Putamen (tissue), 1 donor: ENCODE measurements at regions not wholly inside any gene's neighbourhood (a gene's known extent, or its start where the extent isn't known, plus 50 kb on each side); places are given as distances from the start of the nearest gene placed in this dataset.

Experiments
- DNase-seq: peaks from one replicate; pipeline ENCODE4 v3.0.0-alpha.2; 2016; ENCODE audit warnings: low spot score

DNA sequence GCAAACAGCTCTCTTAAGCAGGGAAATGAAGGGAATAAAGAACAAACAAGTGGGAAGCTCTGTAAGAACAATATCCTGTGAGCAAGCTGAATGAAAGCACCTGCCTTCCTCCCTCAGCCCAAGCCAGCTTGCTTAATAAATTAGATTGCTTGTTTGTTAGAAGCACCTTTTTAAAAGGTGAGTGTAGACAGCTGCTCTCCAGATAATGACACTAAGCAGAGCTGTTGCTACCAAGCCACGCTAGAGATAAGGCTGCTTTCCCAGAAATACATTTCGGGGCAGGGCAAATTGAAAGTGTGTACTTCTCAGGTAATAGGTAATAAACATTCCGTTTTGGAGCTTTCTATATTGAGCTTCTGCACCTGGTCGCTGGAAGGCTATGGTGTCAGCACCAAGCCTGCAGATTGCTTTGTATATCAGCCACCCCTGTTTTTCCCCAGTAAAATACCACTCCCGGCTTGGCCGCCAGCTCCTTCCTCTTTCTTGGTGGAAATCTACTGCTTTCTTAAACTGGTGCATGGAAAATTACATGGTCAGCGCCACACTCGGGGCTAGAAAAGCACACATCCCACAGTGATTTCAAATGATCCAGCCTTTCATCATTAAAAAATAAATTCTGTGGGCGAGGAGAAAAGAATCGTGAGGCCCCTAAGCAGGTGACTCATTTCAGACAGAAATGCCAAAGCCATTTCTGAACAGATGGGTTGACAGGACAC lies 151.3 kb downstream of the ETS2 start:
- peak; percentile 11 for DNase-seq

DNA sequence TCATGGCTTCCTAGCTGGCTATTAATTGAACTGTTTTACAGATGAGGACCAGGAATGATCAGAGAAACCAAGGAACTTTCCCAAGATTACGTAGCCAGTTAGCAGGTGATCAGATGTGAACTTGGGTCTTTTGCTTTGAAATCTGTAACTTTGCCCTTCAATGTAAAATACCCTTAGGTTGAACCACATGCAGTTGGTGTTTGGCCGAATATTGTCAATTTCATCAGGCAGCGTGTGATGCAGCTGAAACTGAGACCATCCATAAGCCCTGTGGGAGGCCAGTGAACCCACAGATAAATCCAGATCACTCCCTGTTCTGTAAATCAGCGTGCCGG lies 150.8 kb downstream of the ETS2 start:
- no peak for DNase-seq

DNA sequence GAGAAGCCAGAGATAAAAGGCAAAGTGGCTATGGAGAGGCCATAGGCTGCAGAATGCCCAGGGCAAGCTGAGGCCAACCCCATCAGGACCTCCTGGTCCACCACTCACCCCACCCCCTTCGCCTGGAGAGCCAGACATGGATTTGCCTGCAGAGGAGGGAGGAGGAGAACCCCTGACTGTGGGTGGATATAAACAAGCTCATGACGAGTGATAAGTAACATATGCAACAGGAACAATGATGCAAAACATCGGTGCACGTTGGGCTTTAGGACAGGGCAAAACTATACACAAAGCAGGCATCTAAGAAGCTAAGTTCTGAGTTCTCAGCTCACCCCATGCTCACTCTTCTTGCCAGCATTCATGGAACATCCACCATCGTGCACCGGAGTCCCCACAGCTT lies 150.3 kb downstream of the ETS2 start:
- no peak for DNase-seq

DNA sequence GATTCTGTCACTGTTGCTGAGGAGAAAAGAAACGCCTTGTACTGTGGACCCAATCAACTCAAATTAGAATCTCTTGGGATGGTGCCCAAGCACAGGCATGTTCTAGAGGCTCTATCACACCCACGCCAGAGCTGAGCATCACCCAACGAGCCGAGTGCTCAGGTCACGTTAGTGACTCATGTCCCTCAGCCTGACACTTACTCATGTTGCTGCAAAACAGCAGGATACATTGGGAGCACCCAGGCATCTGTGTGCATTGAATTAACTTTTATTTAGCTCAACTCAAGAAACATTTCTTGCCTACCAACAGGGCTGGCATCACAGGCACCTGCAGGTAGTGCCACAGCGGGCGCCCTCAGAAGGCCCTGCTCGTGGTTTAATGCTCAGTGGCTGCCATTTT lies 149.8 kb downstream of the ETS2 start:
- no peak for DNase-seq

DNA sequence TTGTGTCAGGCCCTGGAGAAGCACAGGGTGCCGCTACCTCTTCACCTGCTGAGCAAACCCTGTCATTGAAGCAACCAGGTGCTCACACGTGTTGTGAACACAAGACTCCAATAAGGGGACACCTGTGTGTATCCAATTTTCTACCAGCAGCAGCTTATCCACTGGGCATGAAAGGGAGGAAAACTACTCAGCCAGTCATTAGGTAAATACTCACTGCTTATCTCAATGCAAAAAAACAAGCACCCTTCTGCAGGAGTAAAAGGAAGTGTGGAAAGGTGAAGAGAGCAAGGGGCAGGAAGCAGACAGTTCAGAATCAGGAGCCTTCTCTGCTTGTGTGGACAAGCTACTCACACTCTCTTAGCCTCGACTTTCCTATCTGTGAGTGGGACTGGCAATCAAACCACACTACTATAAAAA lies 148.9 kb downstream of the ETS2 start:
- DNase-seq, result no peak

DNA sequence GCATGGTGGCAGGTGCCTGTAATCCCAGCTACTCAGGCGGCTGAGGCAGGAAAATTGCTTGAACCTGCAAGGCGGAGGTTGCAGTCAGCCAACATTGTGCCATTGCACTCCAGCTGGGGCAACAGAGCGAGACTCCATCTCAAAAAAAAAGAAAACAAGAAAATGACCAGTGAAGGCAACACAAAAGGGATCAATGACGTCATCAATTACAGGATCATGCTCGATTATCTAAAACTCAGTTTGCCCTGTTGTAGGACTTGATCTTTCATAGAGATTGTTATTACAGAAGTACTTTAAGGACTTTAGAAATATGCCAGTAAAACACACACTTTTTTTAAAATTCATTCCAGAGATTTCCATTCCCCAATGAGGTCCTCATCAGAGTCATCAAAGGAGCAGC lies 147.8 kb downstream of the ETS2 start:
- no peak for DNase-seq

DNA sequence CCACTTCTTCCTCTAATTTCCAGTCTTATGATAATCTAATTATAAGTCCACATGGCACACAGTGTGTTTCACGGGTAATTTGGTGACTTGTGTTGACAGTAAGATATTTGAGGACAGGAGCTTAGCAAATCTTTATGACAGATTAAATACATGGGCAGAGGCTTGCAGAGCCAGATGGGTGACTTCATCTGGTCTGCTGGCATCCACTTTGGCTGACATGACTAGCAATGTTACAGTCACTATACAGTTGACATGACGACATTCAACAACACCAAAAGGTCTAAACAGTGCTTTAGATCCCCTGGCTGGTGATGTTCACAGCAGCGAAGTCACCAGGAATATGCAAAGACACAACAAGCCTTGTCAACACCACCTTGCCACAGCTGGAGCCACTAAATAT lies 147.2 kb downstream of the ETS2 start:
- no peak for DNase-seq

DNA sequence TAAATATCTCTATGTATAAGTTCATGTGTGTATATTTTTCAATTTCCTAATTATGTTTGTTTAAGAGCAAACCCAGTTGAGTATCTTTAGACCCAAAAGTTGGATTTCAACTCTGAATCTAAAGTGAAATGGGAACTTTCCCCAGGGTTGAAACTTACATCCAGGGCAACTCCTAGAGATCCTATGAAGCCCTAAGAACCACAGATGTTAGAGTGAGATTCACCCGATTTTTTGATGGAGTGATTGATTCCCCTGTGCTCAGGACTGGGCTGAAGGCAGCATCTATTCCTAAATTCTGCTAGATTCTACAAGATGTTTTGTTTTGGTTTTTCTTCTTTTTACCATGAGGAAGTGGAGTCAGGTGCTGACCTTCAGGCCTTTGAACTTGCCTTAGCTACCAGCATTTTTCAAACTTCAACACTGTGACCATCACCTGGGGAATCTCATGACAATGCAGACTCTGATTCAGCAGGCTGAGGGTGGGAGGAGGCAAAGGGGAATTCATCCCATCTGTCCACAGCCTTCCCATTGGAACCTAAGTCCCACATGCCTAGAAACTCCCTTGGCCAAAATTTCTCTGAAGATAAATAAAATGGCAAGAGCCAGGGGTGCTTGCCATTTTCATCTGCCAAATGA lies 145.5 kb downstream of the ETS2 start:
- DNase-seq, result no peak

DNA sequence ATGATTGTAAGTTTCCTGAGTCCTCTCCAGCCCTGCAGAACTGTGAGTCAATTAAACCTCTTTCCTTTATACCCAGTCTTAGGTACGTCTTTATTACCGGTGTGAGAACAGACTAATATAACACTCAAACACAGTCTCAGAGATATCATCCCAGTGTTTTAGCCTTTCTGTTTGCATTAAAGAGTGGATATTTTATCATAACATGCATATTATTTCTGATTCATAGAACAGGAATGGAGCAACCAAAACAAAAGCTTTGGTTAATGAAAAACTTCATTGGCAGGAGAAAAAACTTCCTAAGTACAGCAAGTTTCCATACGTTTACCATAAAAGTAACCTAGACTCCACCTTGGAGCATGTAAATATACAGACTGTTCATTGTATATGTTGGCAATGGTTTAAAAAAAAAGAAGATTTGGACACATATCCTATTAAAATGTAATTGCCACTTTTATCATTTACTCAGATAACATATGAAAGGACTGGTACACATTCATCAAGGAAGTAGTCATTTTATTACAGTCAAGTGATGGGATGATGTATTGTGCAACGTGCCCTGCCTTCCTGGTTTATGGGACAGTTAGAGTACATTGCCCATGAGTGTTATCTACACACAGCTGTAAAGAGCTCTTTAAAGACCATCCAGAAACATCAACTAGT lies 144.8 kb downstream of the ETS2 start:
- no peak for DNase-seq

DNA sequence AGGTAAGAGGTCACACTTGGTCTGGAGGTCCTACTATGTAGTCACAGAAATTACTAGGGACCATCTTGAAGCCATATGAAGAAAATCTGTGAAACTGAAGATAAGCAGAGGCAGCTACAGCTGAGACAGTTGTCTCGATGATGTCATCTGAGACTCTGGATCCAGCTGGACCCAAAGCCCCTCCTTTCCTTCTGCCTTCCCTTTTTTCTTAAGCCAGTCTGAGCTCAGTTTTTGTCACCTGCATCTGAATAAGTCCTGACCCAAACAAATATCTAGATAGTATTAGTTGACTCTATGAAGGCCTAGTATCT lies 143.3 kb downstream of the ETS2 start:
- DNase-seq, result no peak

DNA sequence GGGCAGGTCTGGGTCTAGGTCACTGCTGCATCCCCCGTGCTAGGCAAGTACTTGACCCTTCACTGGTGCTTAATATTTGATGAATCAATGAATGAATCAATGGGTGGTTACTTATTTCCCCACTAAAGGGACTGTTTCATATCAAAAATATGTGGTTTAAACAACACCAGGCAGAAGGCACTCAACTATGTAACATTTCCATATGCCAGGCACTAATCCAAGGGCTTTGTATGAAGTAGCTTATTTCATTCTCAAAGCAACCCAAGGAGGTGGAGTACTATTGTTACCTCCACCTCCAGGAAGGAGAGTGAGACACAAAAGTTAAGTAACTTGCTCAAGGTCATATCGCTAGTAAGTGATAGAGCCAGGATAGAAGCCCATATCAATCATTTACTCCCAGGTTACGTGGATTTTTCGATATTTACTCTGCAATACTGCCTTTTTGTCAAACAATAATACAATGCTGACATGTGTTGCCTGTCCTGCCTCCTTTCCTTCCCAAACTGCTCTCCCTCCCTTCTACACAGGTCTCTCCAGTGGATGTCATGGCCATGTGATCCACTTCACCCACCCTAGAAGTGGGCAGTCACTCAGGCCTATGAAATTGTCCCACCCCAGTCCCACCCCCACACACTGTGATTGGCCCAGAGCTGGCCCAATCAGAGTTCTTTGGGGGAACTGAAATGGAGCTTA lies 142.8 kb downstream of the ETS2 start:
- no peak for DNase-seq

DNA sequence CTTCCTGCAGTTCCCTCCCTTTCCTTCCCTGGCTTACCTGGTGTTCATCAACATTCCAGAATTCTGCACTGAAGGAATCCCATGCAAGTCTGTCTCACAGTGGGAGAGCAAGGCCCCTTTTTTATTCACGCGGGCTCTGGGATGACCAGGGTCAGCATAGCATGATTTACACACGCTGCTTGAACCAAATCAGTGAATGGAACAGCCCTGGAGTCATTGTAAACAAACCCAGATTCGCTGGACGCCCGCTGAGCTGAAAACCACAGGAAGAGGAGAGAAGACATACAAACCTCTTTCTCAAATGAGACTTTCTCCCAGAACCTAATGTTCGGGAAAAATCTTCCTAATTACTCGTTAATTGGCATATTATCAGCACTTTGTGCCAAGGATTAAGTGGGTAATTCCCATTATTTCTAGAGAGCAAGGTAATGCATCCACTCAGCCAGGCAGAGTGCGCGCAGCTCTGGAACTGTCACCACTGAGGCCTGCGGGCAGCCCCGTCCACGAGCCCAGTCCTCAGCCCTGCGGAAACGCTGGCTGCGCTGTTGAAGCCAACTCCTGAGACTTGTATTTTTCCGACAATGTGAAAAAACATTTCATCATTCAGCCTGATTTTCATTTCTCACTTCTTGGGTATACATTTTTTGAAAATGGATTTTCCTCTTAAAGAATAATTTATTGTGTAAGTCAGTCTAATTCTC lies 140.0 kb downstream of the ETS2 start:
- DNase-seq, result no peak

DNA sequence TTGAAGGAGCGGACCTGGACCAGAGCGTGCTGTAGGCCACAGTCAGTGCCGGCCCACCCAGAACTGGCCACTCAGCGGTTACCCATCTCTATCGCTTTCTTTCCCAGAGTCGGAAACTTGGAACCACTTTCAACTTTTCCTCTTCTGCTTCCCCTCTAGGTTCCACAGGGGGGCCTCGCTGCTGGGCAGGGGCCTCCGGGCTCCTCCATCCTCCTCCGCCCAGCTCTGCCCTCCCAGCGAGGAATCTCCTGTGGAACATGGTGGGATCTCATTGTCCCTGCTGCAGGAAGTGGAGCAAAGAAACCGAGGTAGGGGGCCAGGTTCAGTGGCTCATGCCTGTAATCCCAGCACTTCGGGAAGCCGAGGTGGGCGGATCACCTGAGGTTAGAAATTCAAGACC lies 139.2 kb downstream of the ETS2 start:
- no peak for DNase-seq

DNA sequence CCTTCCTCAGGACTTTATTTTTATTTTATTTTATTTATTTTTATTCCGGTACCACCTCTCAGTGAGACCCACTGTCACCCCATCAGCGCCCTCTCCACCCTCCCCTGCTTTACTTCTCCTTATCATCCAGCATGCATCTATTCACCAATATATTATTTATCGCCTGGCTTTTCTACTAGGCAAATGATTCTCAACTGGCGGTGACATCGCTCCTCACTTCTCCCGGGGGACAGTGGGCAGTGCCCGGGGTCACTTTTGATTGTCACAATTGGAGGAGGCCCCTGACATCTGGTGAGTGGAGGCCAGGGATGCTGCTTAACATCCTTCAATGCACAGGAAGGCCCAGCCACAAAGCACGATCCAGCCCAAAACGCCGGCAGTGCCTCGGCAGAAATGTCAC lies 138.7 kb downstream of the ETS2 start:
- DNase-seq, result no peak

DNA sequence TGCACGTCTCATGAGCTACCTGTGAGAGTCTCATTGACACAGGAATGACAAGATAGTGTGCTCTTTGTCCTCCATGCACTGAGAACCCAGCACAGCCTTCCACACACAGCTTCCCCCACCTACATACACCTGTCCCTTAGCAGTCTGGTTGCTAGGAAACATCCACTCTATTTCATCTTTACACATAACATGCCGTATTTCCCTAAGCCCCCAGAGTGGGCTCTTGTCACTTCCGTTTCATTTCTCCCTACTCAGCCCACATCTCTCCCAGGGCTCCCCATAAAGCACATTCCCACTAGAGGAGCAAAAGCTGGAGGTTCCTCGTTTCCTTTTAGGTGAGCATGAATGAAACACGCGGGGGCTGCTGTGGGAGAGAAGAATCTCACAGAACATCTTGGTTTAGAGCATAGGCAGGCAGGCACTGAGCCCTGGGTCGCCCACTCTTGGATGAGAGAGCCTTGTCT lies 137.1 kb downstream of the ETS2 start:
- peak; percentile 62 for DNase-seq

DNA sequence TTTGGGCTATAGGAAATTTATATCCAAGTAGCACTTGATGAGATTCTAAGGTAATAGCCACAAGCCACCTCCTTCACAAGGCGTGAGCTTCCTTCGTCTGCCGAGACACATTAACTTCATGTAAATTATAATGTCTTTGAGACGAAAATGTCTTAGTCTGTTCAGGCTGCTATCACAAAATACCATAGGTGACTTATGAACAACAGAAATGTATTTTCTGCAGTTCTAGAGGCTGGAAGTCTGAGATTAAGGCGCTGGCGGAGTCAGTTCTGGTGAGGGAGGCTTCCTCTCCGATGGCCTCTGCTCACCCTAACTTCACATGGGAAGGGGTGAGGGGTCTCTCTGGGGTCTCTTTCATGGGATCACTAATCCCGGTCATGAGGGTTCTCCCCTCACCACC lies 133.0 kb downstream of the ETS2 start:
- DNase-seq, result no peak

DNA sequence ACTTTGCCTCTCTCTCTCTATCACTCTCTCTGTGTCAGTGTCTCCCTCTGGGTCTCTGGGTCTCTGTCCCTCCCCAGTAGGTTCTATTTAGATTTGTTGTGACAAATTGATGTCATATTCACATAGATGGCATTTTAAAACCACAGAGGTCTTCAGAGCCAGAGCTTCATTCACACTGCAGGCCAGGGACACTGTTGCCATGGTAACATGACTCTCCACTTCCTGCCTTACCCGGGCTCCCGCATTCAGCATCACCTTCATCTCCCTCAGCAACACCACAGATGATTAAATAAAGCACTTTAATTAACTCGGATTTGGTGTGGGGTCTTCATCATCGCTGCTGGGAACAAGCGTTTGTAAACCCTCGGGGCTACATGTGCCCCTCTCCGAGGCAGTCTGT lies 132.6 kb downstream of the ETS2 start:
- no peak for DNase-seq

DNA sequence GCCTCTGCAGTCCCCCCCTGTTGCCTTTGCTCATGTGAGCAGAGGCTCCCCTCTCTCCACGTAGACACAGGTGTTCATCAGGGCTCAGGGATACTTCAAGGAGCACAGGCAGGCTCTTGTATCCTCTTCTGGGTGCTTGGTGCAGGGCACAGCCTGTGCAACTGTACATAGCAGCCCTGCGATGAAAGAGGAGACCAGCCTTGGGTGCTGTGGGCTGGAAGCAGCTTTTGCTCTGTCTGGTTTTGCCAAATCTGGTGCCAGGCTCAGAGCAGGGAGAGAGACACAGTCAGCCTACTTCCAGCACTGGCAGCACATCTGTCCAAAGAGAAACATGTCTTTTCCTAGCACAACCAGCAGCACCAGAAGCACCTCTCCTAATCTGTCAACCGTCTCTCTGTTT lies 132.1 kb downstream of the ETS2 start:
- DNase-seq, result no peak

DNA sequence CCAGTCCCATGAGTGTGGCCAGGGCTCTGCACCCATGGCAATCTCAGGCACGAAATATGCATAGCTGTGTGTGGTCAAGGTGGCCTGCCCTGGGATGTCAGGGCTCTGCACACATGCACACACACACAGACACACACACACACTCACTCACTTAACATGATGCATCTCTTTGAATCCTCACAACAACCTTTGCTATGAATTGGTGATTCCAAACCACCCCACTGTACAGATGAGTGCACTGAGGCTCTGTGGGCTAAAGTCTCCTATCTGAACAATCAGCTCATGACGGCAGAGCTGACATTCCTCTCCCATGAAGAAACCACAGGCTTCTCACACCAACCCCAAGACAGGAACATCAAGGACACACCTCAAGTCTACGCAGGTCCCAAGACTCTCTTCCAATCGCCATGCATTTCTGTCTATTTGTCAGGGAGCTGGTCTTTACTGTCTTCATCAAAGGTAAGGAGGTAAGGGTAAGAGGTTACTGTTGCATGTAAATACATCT lies 131.6 kb downstream of the ETS2 start:
- DNase-seq, result no peak

DNA sequence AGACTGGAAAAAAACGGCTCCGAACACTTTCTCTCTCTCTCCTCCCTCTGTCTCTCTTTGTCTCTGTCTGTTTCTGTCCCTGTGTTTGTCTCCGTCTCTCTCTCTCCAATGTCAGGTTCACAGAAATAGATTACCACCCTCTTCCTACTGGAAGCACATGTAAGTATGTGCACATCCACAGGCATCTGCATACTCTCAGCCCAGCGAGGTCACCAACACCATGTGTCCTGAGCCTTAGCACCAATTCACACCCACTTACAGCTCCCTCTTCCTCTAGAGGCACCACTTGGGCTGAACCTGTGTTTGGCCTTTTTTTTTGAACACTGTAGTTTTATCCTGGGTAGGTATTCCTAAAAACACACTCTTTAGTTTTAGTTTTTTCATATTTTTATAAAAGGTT lies 130.5 kb downstream of the ETS2 start:
- DNase-seq, result no peak

DNA sequence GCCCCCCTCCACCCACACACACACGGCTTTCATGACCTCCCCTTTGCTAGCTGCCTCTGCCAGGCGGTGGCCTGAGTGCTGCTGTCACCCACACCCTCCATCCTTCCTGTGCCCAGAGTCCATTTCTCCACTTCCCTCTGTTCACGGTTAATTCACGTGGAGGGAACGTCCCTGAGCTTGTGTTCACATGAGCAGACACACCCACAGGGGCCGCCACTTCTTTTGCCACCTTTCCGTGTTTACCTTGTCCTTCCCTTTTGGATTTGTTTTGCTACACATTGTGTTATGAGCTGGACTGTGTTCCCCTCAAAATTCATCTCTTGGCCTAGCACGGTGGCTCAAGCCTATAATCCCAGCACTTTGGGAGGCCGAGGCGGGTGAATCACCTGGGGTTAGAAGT lies 128.0 kb downstream of the ETS2 start:
- no peak for DNase-seq

DNA sequence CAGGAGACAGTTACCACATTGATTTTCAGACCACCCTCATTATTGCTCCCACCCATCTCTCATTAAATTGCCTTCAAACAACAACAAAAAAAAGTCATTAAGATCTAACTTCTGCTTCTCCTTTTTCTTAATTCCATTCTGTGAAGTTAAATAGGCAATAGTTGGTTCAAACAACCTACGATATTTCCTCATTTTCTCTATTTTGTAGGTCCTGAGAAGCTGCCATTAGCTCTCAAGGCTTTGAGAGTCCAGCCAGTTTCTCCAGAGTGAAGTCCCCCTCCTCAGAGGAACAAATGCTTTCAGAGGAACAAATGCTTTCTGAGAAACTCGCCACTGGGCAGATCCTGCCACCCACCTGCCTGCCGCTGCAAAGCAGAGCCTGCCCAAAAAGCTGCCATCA lies 125.6 kb downstream of the ETS2 start:
- no peak for DNase-seq
